Endothelial cell of umbilical vein (primary cell): ENCODE measurements at regions not wholly inside any gene's neighbourhood (a gene's known extent, or its start where the extent isn't known, plus 50 kb on each side); places are given as distances from the start of the nearest gene placed in this dataset.

ENCODE experiments used
- BruUV-seq: library from RNA; stranded (reverse); fragments of 400-500 nt; replicated peaks from 2 replicates; lab custom pipeline; 2021; lab: Mats Ljungman, UMichigan
- CTCF ChIA-PET: fragments of 300-600, 350-600 bp; sonication (Branson Sonifier 250); formaldehyde crosslinking; loops from one replicate; lab custom pipeline; 2021; ENCODE audit warnings: antibody characterized with exemption, inconsistent platforms; lab: Charles Lee
- POLR2A ChIA-PET: fragments of 300-600, 350-600 bp; sonication (Branson Sonifier 250); formaldehyde crosslinking; loops from one replicate; lab custom pipeline; 2021; ENCODE audit warnings: antibody characterized with exemption, inconsistent platforms; lab: Charles Lee
- DNase-seq: peaks from one replicate; pipeline ENCODE4 v3.0.0-alpha.2; 2011; ENCODE audit warnings: low read depth, low spot score
- FAIRE-seq: peaks from 2 replicates; lab custom pipeline; 2011; peaks lifted over from hg19 to GRCh38; lab: Jason Lieb, UNC
- H2AFZ ChIP-seq: 2 replicates; pipeline ENCODE4 v1.6.0; 2012; ENCODE audit warnings: low read depth, low read length, control low read depth, inconsistent platforms
- H3K27ac ChIP-seq: 2 replicates; pipeline ENCODE4 v1.5.1; 2011; ENCODE audit warnings: low read depth, mild to moderate bottlenecking, control low read depth, low read length, moderate library complexity; ENCODE audit not compliant: insufficient read depth
- H3K27me3 ChIP-seq, 2 experiments: 2 replicates each; pipeline versions ENCODE4 v1.6.0 to v1.6.1; 2011; ENCODE audit warnings: low read length in 2 of 2, mixed read lengths in 1 of 2; ENCODE audit not compliant: control insufficient read depth in 2 of 2, insufficient read depth in 2 of 2
- H3K36me3 ChIP-seq, 2 experiments: 2 replicates in 1 of 2; 3 replicates in 1 of 2; pipeline ENCODE4 v1.5.1; 2011; ENCODE audit warnings: low read length in 2 of 2, mild to moderate bottlenecking in 1 of 2, moderate library complexity in 1 of 2; ENCODE audit not compliant: control insufficient read depth in 2 of 2, insufficient read depth in 2 of 2; ENCODE audit errors: extremely low read depth in 1 of 2
- H3K4me1 ChIP-seq: 3 replicates; pipeline ENCODE4 v1.5.1; 2011; ENCODE audit warnings: mild to moderate bottlenecking, low read length; ENCODE audit not compliant: control insufficient read depth, insufficient read depth; ENCODE audit errors: extremely low read depth
- H3K4me2 ChIP-seq: 2 replicates; pipeline ENCODE4 v1.6.1; 2011; ENCODE audit warnings: low read length, control low read depth, mixed read lengths; ENCODE audit not compliant: insufficient read depth
- H3K4me3 ChIP-seq, 3 experiments: fragments of 200-600 bp in 1 of 3; sonication (generic), shearing (Covaris generic) in 1 of 3; replicated peaks in 1 of 3; 2 replicates each; pipeline ENCODE4 v1.5.1; 2011 to 2016; ENCODE audit warnings: control low read depth in 3 of 3, low read length in 3 of 3, mild to moderate bottlenecking in 2 of 3, inconsistent platforms in 1 of 3, low read depth in 1 of 3, moderate library complexity in 1 of 3; ENCODE audit not compliant: insufficient read depth in 1 of 3
- H3K79me2 ChIP-seq: 2 replicates; pipeline ENCODE4 v1.6.0; 2012; ENCODE audit warnings: low read length, inconsistent platforms; ENCODE audit not compliant: control insufficient read depth, insufficient read depth
- H3K9ac ChIP-seq: replicated peaks from 2 replicates; pipeline ENCODE3; 2011; ENCODE audit warnings: low read length, control low read depth; ENCODE audit not compliant: insufficient read depth; ENCODE audit errors: extremely low read depth
- H3K9me1 ChIP-seq: replicated peaks from 3 replicates; pipeline ENCODE4 v1.6.0; 2011; ENCODE audit warnings: mild to moderate bottlenecking, low read length; ENCODE audit not compliant: control insufficient read depth, insufficient read depth; ENCODE audit errors: extremely low read depth
- H3K9me3 ChIP-seq: replicated peaks from 2 replicates; pipeline ENCODE4 v1.5.1; 2012; ENCODE audit warnings: low read length, inconsistent platforms; ENCODE audit not compliant: control insufficient read depth, insufficient read depth
- H4K20me1 ChIP-seq: replicated peaks from 2 replicates; pipeline ENCODE3; 2011; ENCODE audit warnings: mild to moderate bottlenecking, low read length; ENCODE audit not compliant: control insufficient read depth, insufficient read depth; ENCODE audit errors: extremely low read depth
- EZH2 ChIP-seq: IDR thresholded peaks from 2 replicates; pipeline ENCODE4 v1.6.1; 2012; ENCODE audit warnings: borderline replicate concordance, low read depth, mild to moderate bottlenecking, moderate library complexity, low read length, inconsistent platforms; ENCODE audit not compliant: severe bottlenecking
- FOS ChIP-seq: IDR thresholded peaks from 2 replicates; pipeline ENCODE4 v1.6.1; 2011; ENCODE audit warnings: mild to moderate bottlenecking, low read length, moderate library complexity, borderline replicate concordance; ENCODE audit not compliant: insufficient read depth
- GATA2 ChIP-seq: IDR thresholded peaks from 2 replicates; pipeline ENCODE4 v1.7.0; 2011; ENCODE audit warnings: low read depth, mild to moderate bottlenecking, moderate library complexity, mixed read lengths, low read length; ENCODE audit not compliant: insufficient read length, insufficient read depth
- JUN ChIP-seq: IDR thresholded peaks from 2 replicates; pipeline ENCODE4 v1.6.1; 2011; ENCODE audit warnings: borderline replicate concordance, low read depth; ENCODE audit not compliant: insufficient read length, insufficient read depth
- MYC ChIP-seq: IDR thresholded peaks from one replicate; pipeline ENCODE4 v1.6.1; 2011; ENCODE audit warnings: mild to moderate bottlenecking, low read depth, low read length
- POLR2A ChIP-seq: IDR thresholded peaks from 2 replicates; pipeline ENCODE4 v1.6.1; 2012; ENCODE audit warnings: low read depth, mild to moderate bottlenecking, control low read depth, low read length
- POLR2AphosphoS5 ChIP-seq: IDR thresholded peaks from 2 replicates; pipeline ENCODE4 v1.6.1; 2012; ENCODE audit warnings: low read depth, mild to moderate bottlenecking, control low read depth, low read length, moderate library complexity; ENCODE audit not compliant: insufficient read depth
- dilution Hi-C: fragments of 300-500 bp; cut with MboI; formaldehyde crosslinking; loops from one replicate; pipeline ENCODE4 v1.15.0; 2019; ENCODE audit warnings: low sequenced_read_pairs; ENCODE audit not compliant: extremely low pct_ligation_motif_present
- intact Hi-C: fragments of 100-400 bp; cut with micrococcal nuclease; formaldehyde crosslinking; loops from one replicate; pipeline ENCODE4 v1.10.0; 2022
- TF ChIP-seq, protein P1 (sequence below): IDR thresholded peaks from 2 replicates; pipeline ENCODE4 v1.6.1; 2011; ENCODE audit not compliant: insufficient read depth, insufficient read length
- TF ChIP-seq, protein P2 (sequence below), 2 donors: IDR thresholded peaks; 1 replicate in 1 of 2; 2 replicates in 1 of 2; pipeline ENCODE4 v1.5.1; 2011; ENCODE audit warnings: low read length in 2 of 2, mild to moderate bottlenecking in 2 of 2, moderate library complexity in 2 of 2, control low read depth in 1 of 2, inconsistent platforms in 1 of 2, low read depth in 1 of 2; ENCODE audit not compliant: insufficient read depth in 1 of 2; ENCODE audit errors: extremely low read depth in 1 of 2

DNA sequence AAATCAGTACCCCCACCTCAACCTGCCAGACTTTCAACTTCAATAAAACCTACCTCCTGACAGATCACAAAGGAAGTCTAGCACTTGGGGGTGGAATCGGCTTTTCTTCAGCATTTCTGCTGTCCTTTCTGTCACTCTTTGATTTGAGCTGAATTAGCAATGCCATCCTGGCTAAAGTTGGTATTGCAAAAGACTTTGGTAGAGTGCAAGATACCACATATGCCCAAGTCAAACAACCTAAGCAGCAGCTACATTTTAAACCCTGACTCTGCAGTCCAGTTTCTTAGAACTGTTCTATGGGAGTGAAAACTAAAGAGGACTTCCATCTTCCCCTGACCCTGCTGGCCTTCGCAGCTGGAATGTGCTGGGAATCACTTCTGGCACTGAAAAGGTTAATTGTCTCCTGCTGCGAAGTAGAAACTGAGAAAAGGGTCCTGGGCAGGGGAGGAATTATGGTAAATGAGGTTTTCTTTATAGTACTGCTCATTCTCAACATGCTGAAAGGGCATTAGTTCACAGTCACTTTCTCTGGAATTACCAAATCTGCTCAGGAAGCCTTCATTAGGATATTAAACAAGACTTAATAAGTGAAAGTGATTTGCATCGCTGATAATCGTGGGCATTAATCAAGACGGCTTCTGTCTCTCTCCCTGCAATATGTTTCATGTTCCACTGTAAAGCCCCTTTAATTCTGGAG, 126.2 kb upstream of the SMYD2 start:
- ChIA-PET POLR2A (no interaction called here), CTCF (interaction anchor here (0.6 to 1.2 kb wide), 2 partner anchors 8 to 22 kb away, joined by 3 read pairs; no protein-coding TSS in a partner anchor)
- Histone ChIP-seq H3K4me1 (no peaks in the 10 kb centered on the region), H3K79me2 (no peaks in the 10 kb centered on the region), H3K27ac (no peak overlapping the region), H3K9me3 (no peaks in the 10 kb centered on the region), H3K4me3 (no peak overlapping the region), H2AFZ (no peak overlapping the region), H3K27me3 (peaks cover 7 to 13% of the 10 kb centered on the region in 2 experiments), H3K36me3 (no peaks in the 10 kb centered on the region), H3K9ac (no peak overlapping the region), H3K4me2 (no peak overlapping the region), H3K9me1 (no peaks in the 10 kb centered on the region), H4K20me1 (no peaks in the 10 kb centered on the region)
- intact Hi-C loops (no loop called here), dilution Hi-C loops (no loop called here)
- DNase-seq (no peak), FAIRE-seq (no peak)
- BruUV-seq, result no TSS peak
- TF ChIP-seq, protein P1, sequence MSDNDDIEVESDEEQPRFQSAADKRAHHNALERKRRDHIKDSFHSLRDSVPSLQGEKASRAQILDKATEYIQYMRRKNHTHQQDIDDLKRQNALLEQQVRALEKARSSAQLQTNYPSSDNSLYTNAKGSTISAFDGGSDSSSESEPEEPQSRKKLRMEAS, result no peak
- no peak for TF ChIP-seq MYC
- no peak for TF ChIP-seq POLR2A
- TF ChIP-seq POLR2AphosphoS5, result no peak
- no peak for TF ChIP-seq EZH2
- no peak for TF ChIP-seq GATA2
- no peak for TF ChIP-seq JUN
- TF ChIP-seq FOS, result no peak
- TF ChIP-seq, protein P2, sequence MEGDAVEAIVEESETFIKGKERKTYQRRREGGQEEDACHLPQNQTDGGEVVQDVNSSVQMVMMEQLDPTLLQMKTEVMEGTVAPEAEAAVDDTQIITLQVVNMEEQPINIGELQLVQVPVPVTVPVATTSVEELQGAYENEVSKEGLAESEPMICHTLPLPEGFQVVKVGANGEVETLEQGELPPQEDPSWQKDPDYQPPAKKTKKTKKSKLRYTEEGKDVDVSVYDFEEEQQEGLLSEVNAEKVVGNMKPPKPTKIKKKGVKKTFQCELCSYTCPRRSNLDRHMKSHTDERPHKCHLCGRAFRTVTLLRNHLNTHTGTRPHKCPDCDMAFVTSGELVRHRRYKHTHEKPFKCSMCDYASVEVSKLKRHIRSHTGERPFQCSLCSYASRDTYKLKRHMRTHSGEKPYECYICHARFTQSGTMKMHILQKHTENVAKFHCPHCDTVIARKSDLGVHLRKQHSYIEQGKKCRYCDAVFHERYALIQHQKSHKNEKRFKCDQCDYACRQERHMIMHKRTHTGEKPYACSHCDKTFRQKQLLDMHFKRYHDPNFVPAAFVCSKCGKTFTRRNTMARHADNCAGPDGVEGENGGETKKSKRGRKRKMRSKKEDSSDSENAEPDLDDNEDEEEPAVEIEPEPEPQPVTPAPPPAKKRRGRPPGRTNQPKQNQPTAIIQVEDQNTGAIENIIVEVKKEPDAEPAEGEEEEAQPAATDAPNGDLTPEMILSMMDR (IDR thresholded peaks at IDR 0.05; ENCODE audit: extremely low read depth in 1 of 2, insufficient read depth in 1 of 2, low read depth in 1 of 2, low read length in 2 of 2), result no peak
